GM19193 (cell line): ENCODE measurements at regions not wholly inside any gene's neighbourhood (a gene's known extent, or its start where the extent isn't known, plus 50 kb on each side); places are given as distances from the start of the nearest gene placed in this dataset.

Experiments used
- POLR2A ChIP-seq: IDR thresholded peaks from 4 replicates; pipeline ENCODE4 v1.6.1; 2011; ENCODE audit not compliant: insufficient read depth, insufficient read length; ENCODE audit errors: extremely low read depth

- no peak for TF ChIP-seq POLR2A
Measured at GRCh38 chr2:146081459-146081858, 1561.5 kb upstream of the ZEB2 start.

DNA sequence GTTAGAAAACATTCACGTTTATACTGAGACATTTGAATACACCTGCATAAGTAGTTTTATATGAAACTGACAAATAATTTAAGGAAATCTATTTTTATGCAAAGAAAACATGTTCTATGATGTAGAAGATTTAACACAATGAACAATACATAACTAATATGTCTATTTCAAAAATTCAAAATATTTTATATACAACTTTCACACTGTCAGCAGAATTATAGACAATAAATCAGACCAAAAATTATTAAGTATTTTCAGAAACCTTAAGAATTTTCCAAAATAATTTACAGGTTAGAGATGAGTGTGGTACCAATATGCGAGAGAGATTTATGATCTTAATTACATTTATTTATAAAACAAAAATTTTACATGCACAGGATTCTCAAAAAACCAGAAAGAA, 1561.0 kb upstream of the ZEB2 start:
- TF ChIP-seq POLR2A, result no peak

DNA sequence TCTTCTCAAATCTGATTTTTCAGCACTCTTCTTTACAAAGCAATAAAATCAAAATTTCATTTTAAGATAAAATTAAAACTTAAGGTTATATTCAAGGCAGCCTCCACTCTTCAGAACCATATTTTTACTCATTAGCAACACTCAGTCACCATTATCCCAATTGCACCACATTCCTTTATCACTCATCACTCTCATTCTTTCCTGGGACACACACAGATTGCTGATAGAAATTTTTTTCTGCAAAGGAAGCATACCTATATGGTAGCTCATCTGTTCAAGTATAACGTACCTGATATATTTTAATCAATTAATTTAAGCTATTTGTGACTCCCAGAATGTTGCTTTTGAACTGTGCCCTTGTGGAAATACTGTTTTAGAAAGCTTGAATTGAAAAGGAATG, 1559.3 kb upstream of the ZEB2 start:
- TF ChIP-seq POLR2A, result no peak

DNA sequence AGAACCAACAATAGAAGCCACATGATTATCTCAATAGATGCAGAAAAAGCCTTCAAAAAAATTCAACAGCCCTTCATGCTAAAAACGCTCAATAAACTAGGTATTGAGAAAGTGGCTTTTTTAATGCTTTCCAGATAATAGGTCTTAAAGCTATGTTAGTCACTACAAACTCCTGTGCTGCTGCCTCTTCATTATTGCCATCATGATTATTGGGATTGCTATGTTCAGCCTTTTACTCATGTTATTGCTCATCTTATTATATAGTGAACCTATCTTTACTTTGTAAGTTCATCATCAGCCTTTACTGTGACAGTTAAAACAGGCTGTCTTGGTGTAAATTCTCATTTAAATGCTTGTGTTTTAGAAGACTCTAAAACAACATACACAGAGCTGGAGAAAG, 1557.2 kb upstream of the ZEB2 start:
- TF ChIP-seq POLR2A, result no peak

DNA sequence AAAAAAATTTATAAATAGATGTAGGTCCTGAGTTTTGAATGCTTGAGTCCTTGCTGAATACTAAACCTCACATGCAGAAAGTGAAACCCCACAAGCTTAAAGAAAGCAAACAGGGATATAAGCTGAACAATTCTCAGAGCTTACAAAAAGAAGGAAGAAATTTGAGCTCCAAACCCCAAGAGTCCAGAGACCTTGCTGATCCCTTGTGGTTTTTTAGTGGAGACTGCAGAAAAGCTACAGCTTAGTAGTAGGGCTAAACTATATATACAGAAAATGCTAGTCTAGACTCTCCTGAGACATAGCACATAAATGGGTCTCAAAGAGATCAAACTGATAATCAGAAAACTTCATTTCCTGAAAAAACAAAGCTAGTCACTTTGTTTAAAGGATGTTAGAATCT, 1548.1 kb upstream of the ZEB2 start:
- no peak for TF ChIP-seq POLR2A

DNA sequence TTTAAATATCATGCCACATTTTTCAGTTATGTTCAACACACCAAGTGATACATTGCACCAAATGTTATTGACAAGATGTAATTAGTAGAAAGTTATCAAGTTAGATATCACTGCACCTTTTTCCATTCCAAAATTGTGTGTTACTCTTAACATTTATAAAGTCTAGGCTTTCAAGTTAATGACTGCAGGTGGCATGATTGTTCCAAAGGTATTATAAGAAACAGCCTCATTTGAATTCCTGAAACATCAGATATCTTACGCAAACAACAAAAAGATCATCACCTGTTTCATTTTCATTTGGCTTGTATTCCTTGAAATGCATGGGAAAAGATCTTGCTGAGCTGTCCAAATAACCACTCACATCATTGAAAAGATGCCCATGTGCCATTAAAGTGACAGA, 1528.2 kb upstream of the ZEB2 start:
- no peak for TF ChIP-seq POLR2A

GRCh38 chr2:146041274-146041910, 1521.5 kb upstream of the ZEB2 start:
- TF ChIP-seq POLR2A, result no peak

DNA sequence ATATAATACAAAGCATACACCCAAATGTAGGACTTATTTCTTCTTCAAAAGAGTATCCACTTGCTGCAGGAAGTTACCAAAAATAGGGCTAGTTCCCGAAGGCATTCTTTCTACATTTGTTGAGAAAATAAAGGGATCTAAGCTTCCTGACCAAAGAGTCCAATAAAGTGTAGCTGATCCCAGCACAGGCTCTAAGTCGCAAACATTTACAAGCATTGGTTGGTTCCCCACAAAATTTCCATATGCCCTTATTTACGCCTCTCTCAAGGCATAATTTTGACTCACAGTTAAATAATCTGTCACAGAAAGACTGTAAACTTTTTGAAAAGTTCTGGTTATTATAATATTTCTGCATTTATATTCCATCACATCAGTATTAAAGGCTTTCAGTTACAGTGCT, 1520.1 kb upstream of the ZEB2 start:
- TF ChIP-seq POLR2A, result no peak

- no peak for TF ChIP-seq POLR2A
Measured at GRCh38 chr2:146038014-146038413, 1518.1 kb upstream of the ZEB2 start.

- no peak for TF ChIP-seq POLR2A
Measured at GRCh38 chr2:146037334-146037870, 1517.5 kb upstream of the ZEB2 start.

DNA sequence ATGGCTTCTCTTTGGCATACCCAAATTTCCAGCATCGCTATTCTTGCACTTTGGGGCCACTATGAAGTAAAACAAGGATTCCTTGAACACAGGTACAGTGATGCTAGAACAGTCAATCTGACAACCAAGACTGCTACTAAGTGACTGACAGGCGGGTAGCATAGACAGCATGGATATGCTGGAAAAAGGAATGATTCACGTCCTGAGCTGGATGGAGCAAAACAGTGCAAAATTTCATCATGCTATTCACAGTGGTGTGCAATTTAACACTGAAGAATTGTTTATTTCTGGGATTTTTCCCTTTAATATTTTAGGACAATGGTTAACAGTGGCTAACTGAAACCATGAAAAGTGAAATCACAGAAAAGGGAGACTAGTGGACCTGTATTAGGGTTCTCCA, 1511.2 kb upstream of the ZEB2 start:
- TF ChIP-seq POLR2A, result no peak

DNA sequence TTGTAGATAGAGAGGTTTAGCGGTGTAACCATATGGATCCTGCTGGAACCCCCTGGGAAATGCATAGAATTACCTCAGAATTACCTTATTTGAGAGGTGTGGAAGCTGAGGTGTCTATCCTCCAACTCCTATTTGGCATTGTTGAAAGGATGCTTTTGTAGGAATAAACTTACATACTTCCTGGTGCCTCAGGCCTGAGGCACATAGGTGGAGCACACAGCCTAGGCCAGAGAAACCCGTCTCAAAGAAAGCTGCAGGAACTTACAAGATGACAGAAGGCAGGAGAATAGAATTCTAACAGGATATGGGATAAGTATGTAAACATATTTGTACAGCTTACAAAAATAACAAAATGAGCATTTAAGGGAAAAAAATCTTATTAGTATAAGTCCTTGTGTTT, 1507.2 kb upstream of the ZEB2 start:
- TF ChIP-seq POLR2A, result no peak

DNA sequence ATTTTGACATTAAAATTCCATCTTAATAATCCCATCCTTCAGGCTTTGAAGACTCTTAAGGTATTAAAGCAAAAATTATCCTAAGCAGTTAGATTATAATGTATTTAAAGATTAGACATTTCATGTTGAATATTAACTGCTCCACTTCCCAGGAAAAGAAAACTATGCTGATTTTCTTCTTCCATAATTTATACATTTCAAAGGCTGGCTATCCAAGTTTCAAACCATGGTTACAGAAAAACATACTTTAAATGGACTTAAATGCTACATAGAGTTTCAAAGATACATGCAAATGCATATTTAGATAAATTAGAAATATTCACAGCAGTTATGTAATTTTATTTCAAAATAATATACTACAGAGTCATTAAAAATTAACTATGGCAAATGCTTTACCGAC, 1505.6 kb upstream of the ZEB2 start:
- TF ChIP-seq POLR2A, result no peak

DNA sequence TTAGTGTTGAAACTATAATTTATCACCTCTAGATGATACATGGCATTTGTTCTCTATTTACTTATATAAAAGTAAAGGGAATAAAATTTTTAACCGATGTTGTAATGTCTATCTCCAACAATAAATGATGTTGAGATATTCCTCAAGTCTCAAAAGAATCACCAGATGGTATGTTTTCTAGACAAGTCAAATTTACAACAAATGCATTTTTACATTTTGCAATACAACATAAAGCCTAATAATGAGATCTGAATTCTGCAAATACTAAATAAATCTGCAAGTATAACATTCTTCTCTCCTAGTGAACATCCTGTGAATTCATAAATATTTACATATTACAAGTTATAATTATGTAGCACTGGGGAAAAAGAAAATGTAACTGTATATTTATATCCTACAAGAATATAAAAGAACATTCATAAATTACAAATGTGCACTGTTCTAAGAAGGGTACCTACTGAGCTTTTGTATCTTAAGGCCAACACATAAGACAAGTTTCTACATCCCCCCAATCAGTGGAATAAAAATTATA, 1504.4 kb upstream of the ZEB2 start:
- no peak for TF ChIP-seq POLR2A

DNA sequence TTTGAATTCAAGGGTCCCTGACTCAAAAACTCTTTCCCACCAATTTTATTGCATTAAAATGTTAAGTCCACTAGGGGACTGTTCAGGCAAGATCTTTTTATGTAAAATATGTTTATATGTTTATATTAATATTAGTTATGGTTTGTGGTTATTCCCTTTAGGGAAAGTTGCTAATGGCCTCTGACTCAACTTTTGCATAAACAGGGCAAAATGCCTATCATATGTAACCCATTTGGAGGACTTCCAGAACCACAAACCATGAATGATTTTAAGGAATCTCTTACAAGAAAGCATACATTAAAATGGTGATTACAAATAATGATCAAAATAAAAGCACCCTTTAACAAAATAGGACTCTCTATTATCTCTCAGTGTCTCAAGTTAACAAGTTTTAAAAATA, 1484.5 kb upstream of the ZEB2 start:
- no peak for TF ChIP-seq POLR2A

DNA sequence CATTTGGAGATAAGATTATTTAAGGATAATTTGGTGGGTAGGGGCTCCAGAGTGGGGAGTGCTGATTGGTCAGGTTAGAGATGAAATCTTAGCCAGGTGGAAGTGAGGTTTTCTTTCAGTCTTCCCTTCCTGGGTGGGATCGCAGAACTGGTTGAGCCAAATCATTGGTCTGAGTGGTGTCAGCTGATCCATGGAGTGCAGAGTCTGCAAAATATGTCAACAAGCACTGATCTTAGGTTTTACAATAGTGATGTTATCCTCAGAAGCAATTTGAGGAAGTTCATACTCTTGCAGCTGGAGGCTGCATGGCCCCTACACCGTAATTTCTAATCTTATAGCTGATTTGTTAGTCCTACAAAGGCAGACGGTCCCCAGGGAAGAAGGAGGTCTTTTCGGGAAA, 1483.4 kb upstream of the ZEB2 start:
- TF ChIP-seq POLR2A, result no peak

GRCh38 chr2:145994910-145995309, 1475.0 kb upstream of the ZEB2 start:
- TF ChIP-seq POLR2A, result no peak
